ENCODE measurements at regions not wholly inside any gene's neighbourhood (a gene's known extent, or its start where the extent isn't known, plus 50 kb on each side); places are given as distances from the start of the nearest gene placed in this dataset.

DNA sequence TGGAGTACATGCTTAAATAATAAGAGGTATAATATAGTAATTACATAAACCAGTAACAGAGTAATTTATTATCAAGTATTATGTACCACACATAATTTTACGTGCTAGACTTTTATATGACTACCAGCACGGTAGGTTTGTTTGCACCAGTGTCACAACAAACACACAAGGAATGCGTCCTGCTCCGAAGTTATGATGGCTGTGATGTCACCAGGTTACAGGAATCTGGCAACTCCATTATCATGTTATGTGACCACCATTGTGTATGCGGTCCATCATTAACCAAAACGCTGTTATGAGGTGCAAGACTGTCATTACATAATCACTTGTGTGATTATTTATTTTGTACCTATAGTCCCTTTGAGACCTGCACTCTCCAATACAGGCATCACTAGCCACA is 235.2 kb upstream of the PMEPA1 start:
- DNase-seq (ENCODE audit: extremely low read depth, low read depth): no peak
- TF ChIP-seq, protein P1, sequence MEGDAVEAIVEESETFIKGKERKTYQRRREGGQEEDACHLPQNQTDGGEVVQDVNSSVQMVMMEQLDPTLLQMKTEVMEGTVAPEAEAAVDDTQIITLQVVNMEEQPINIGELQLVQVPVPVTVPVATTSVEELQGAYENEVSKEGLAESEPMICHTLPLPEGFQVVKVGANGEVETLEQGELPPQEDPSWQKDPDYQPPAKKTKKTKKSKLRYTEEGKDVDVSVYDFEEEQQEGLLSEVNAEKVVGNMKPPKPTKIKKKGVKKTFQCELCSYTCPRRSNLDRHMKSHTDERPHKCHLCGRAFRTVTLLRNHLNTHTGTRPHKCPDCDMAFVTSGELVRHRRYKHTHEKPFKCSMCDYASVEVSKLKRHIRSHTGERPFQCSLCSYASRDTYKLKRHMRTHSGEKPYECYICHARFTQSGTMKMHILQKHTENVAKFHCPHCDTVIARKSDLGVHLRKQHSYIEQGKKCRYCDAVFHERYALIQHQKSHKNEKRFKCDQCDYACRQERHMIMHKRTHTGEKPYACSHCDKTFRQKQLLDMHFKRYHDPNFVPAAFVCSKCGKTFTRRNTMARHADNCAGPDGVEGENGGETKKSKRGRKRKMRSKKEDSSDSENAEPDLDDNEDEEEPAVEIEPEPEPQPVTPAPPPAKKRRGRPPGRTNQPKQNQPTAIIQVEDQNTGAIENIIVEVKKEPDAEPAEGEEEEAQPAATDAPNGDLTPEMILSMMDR (IDR thresholded peaks at IDR 0.05; ENCODE audit: low read depth, low read length): no peak

DNA sequence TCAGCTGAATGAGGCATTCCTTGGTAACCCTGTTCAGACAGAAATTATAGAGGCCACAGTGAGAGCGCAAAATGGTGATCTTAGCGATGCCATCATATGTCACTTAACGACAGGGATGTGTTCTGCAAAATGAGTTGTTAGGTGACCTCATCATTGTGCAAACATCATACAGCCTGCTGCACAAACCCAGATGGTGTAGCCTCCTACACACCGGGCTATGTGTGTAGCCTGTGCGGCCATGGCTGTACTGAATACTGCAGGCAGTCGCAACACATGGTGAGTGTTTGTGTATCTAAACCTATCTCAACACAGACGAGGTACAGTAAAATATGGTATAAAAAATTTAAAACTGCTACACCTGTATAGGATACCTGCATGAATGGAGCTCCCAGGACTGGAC is 234.1 kb upstream of the PMEPA1 start:
- DNase-seq (ENCODE audit: extremely low read depth, low read depth): no peak
- TF ChIP-seq, protein P1 (IDR thresholded peaks at IDR 0.05; ENCODE audit: low read depth, low read length): no peak

DNA sequence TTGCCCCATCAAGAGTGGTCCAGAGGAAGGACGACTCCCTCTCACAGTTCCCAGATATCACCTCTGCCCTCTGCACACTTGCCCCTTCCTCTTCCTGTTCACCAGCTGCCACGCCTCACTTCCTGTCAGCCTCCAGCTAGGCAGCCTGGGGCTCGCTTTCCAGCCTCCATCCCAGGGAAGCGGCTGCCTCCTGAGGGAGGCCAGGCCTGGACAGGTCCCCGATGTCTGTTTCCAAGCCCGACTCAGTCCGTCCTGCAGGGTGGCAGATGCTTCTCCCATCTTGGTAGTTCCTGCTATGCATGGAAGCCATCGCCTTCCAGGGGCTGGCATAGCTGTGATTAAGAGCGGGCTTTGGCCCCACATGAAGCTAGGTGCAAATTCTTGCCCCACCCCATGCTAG is 233.5 kb upstream of the PMEPA1 start:
- TF ChIP-seq, protein P1 (IDR thresholded peaks at IDR 0.05; ENCODE audit: low read depth, low read length): no peak
- DNase-seq (ENCODE audit: extremely low read depth, low read depth): no peak

DNA sequence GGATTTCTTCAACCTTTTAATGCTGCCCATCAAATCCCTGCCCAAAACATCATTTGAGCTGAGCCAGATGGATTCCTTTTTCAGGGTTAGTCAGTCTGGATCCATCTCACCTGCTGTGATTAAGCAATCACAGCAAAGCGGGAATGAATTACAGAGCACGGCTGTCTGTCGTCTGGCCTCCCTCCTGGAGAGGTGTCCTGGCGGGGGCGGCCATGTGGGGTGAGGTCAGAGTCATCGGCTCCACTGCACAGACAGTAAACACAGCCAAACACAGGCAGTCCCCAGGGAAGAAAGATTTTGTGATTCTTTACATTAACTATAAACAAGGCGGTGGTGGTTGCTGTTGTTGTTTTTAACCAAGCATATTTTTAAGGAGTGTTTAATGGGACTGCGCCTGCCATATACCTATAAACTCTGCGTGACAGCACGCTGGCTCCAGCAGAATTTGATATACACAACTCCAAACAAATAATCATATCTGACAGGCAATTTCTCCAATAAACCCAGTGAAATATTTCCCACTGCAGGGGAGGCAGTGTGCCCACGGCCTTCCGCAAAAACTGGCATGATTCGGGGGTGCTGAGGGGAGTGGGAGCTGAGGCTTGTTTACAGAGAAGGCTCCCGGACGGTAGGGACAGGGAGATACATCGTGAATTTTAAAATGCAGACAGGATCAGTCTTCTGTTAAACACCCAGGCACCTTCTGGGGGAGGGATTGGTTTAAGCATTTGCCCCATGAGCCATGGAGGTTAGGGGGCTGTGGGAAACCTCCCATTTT is 232.0 kb upstream of the PMEPA1 start:
- TF ChIP-seq, protein P1 (IDR thresholded peaks at IDR 0.05; ENCODE audit: low read depth, low read length): no peak
- no peak for DNase-seq (ENCODE audit: extremely low read depth, low read depth)

DNA sequence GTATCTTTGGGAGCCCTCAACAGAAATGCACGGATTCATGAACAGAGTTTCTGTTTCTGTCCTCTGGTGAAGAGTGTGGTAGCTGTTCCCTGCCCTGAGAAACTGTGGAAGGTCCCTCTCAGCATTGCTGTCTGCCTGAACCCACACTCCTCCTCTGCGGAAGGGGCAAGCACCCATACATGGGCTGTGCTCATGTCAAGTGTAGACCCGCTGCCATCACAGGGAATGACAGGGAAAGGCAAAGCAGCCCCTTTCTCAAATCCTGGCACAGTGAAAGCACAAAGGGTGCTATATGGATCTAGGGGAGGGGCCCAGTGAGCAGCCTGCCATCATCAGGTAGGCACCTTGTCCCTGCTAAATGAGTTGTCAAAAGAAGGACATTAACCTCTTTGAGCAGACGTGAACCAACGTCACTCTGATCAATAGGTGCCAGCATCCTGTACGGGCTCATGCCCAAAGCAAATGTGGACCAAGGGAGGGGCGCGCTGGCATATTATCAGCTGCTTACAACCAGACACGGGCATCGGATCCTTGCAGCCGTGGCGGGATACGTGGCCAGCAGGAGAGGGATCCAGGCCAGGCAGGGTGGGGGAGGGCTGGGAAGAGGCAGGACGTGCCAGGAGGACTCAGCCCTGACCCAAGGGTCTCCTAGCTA is 231.2 kb upstream of the PMEPA1 start:
- TF ChIP-seq, protein P1 (IDR thresholded peaks at IDR 0.05; ENCODE audit: low read depth, low read length): no peak
- DNase-seq (ENCODE audit: extremely low read depth, low read depth): no peak

DNA sequence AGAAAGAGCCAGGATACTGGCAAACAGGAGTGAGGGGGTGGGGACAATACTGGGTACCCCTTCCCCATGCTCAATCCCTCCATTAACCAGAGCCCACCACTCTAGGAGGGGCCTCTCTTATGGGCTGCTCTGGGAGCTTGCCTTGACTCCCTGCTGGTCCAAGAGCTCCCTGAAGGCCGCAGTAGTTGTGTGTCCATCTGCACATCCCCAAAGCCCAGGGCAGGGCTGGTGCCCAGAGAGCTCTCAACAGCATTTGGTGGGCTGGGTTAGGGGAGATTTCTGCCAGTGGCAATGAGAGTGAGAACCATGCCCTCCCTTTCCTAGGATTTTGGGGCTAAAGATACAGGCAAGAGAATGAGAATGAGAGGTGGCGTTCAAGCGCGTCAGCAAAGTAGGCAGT is 230.6 kb upstream of the PMEPA1 start:
- DNase-seq (ENCODE audit: extremely low read depth, low read depth): no peak
- TF ChIP-seq, protein P1 (IDR thresholded peaks at IDR 0.05; ENCODE audit: low read depth, low read length): no peak

DNA sequence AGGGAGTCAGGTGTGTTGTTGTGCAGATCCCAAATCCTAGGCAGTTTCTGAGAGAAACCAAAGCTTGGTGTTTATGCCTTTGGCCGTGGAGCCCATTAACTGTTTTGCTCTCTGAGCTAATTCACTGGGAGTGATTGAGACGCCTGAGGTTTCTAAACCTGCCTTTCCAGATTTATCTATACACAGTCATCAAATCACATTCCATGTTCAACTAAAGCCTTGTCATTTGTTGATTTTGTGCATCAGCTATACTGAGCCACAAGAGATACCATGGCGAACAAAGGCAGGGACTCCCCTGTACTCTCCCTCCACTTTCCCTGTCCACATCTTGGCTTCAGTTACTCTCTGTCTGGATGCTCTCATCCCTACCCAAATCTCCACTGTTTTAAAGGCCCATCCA is 229.7 kb upstream of the PMEPA1 start:
- no peak for DNase-seq (ENCODE audit: extremely low read depth, low read depth)
- TF ChIP-seq, protein P1 (IDR thresholded peaks at IDR 0.05; ENCODE audit: low read depth, low read length): no peak
